ENCODE measurements at regions not wholly inside any gene's neighbourhood (a gene's known extent, or its start where the extent isn't known, plus 50 kb on each side); places are given as distances from the start of the nearest gene placed in this dataset.

DNA sequence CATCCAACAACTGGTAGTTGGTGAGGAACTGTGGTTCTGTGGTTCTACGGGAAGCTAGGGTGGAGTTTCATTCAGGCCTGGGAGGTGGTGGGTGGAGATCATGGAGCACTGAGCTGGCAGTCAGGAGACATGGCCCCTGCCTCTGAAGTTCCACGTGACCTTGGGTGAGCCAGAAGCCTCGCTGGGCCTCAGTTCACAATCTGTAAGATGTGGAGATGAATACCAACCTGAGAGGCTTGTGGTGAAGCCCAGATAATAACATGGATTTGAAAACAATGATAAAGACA, 177.9 kb downstream of the MACROH2A1 start:
- TF ChIP-seq, protein P1, sequence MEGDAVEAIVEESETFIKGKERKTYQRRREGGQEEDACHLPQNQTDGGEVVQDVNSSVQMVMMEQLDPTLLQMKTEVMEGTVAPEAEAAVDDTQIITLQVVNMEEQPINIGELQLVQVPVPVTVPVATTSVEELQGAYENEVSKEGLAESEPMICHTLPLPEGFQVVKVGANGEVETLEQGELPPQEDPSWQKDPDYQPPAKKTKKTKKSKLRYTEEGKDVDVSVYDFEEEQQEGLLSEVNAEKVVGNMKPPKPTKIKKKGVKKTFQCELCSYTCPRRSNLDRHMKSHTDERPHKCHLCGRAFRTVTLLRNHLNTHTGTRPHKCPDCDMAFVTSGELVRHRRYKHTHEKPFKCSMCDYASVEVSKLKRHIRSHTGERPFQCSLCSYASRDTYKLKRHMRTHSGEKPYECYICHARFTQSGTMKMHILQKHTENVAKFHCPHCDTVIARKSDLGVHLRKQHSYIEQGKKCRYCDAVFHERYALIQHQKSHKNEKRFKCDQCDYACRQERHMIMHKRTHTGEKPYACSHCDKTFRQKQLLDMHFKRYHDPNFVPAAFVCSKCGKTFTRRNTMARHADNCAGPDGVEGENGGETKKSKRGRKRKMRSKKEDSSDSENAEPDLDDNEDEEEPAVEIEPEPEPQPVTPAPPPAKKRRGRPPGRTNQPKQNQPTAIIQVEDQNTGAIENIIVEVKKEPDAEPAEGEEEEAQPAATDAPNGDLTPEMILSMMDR (IDR thresholded peaks at IDR 0.05) = no peak
- TF ChIP-seq POLR2A (IDR thresholded peaks at IDR 0.05) = no peak

Data from esophagus squamous epithelium (tissue), 4 donors.